Glutamatergic neuron (in vitro differentiated cells): ENCODE measurements at regions not wholly inside any gene's neighbourhood (a gene's known extent, or its start where the extent isn't known, plus 50 kb on each side); places are given as distances from the start of the nearest gene placed in this dataset.

Experiments used
- DNase-seq: peaks from one replicate; pipeline ENCODE4 v3.0.0; 2022
- H3K27ac Mint-ChIP-seq: one replicate; pipeline ENCODE4 v1.8.0; 2020; ENCODE audit warnings: mild to moderate bottlenecking, mixed read lengths, inconsistent platforms; ENCODE audit not compliant: unreplicated experiment
- H3K27me3 Mint-ChIP-seq: one replicate; pipeline ENCODE4 v1.8.0; 2020; ENCODE audit warnings: mild to moderate bottlenecking, moderate library complexity, mixed read lengths, inconsistent platforms; ENCODE audit not compliant: unreplicated experiment
- H3K36me3 Mint-ChIP-seq: one replicate; pipeline ENCODE4 v1.8.0; 2020; ENCODE audit warnings: mild to moderate bottlenecking, mixed read lengths, inconsistent platforms; ENCODE audit not compliant: unreplicated experiment
- H3K4me1 Mint-ChIP-seq: one replicate; pipeline ENCODE4 v1.8.0; 2020; ENCODE audit warnings: mild to moderate bottlenecking, low read depth, mixed read lengths, inconsistent platforms; ENCODE audit not compliant: unreplicated experiment
- H3K4me3 Mint-ChIP-seq: one replicate; pipeline ENCODE4 v1.8.0; 2020; ENCODE audit warnings: mild to moderate bottlenecking, mixed read lengths, inconsistent platforms; ENCODE audit not compliant: unreplicated experiment
- H3K9me3 Mint-ChIP-seq: one replicate; pipeline ENCODE4 v1.8.0; 2020; ENCODE audit warnings: mild to moderate bottlenecking, moderate library complexity, mixed read lengths, inconsistent platforms; ENCODE audit not compliant: unreplicated experiment
- CTCF ChIP-seq: fragments of 200-600 bp; sonication (generic); IDR thresholded peaks from one replicate; pipeline ENCODE4 v1.5.0; 2021; ENCODE audit not compliant: partially characterized antibody, unreplicated experiment

GRCh38 chr11:112745973-112746372, 215.2 kb upstream of the NCAM1 start:
- no peak for DNase-seq
- Mint-ChIP-seq H3K27ac (no peak overlapping the region), H3K36me3 (no peaks in the 10 kb centered on the region), H3K4me3 (no peak overlapping the region), H3K4me1 (peaks cover 40% of the 10 kb centered on the region), H3K27me3 (peaks cover 4% of the 10 kb centered on the region), H3K9me3 (no peaks in the 10 kb centered on the region)
- TF ChIP-seq CTCF, result no peak

- Mint-ChIP-seq H3K4me1 (peaks cover 40% of the 10 kb centered on the region), H3K9me3 (no peaks in the 10 kb centered on the region), H3K27me3 (peaks cover 7% of the 10 kb centered on the region), H3K36me3 (no peaks in the 10 kb centered on the region), H3K27ac (peak overlapping the region; percentile 48), H3K4me3 (peak overlapping the region; percentile 39)
- no peak for TF ChIP-seq CTCF
- DNase-seq, result no peak
These were observed 213.0 kb upstream of the NCAM1 start for GRCh38 chr11:112748252-112748651.

GRCh38 chr11:112748713-112749543, 212.3 kb upstream of the NCAM1 start:
- Mint-ChIP-seq H3K27ac (peak overlapping the region; percentile 87), H3K4me1 (peaks cover 40% of the 10 kb centered on the region), H3K9me3 (no peaks in the 10 kb centered on the region), H3K36me3 (no peaks in the 10 kb centered on the region), H3K27me3 (peaks cover 7% of the 10 kb centered on the region), H3K4me3 (peak overlapping the region; percentile 39)
- peak; percentile 35 for DNase-seq
- no peak for TF ChIP-seq CTCF

- no peak for TF ChIP-seq CTCF
- Mint-ChIP-seq H3K27ac (no peak overlapping the region), H3K36me3 (no peaks in the 10 kb centered on the region), H3K4me3 (no peak overlapping the region), H3K4me1 (peaks cover 27% of the 10 kb centered on the region), H3K9me3 (peaks cover 3% of the 10 kb centered on the region), H3K27me3 (peaks cover 4% of the 10 kb centered on the region)
- DNase-seq, result no peak
These were observed 209.9 kb upstream of the NCAM1 start for GRCh38 chr11:112751329-112751728.

GRCh38 chr11:112751772-112752171, 209.4 kb upstream of the NCAM1 start:
- DNase-seq, result no peak
- Mint-ChIP-seq H3K4me1 (peaks cover 27% of the 10 kb centered on the region), H3K36me3 (no peaks in the 10 kb centered on the region), H3K9me3 (peaks cover 3% of the 10 kb centered on the region), H3K4me3 (no peak overlapping the region), H3K27me3 (peaks cover 5% of the 10 kb centered on the region), H3K27ac (no peak overlapping the region)
- TF ChIP-seq CTCF, result no peak
